ENCODE measurements at regions not wholly inside any gene's neighbourhood (a gene's known extent, or its start where the extent isn't known, plus 50 kb on each side); places are given as distances from the start of the nearest gene placed in this dataset.

GRCh38 chrX:127466211-127466610 lies 586.0 kb downstream of the ACTRT1 start:
- TF ChIP-seq POLR2AphosphoS5 (IDR thresholded peaks at IDR 0.05; ENCODE audit: low read depth, low read length) (no peak), CTCF (IDR thresholded peaks at IDR 0.05) (no peak)
